ENCODE measurements at regions not wholly inside any gene's neighbourhood (a gene's known extent, or its start where the extent isn't known, plus 50 kb on each side); places are given as distances from the start of the nearest gene placed in this dataset.

- TF ChIP-seq CTCF (IDR thresholded peaks at IDR 0.05) (no peak), POLR2A (IDR thresholded peaks at IDR 0.05) (no peak), POLR2AphosphoS5 (IDR thresholded peaks at IDR 0.05) (no peak), EP300 (IDR thresholded peaks at IDR 0.05; ENCODE audit: low read depth) (no peak)
Measured at GRCh38 chr9:78934880-78935279, 636.9 kb upstream of the TLE4 start.

All from transverse colon (tissue), 4 donors.